Sigmoid colon (tissue), 4 donors: ENCODE measurements at regions not wholly inside any gene's neighbourhood (a gene's known extent, or its start where the extent isn't known, plus 50 kb on each side); places are given as distances from the start of the nearest gene placed in this dataset.
"Not testable (repeated sequence)": the region's sequence is repeated elsewhere in the genome, so short reads cannot be mapped to it uniquely, and the experiment has no call there.

Experiments used
- EP300 ChIP-seq, 4 donors: sonication (generic); formaldehyde crosslinking; IDR thresholded peaks; one replicate each; pipeline ENCODE4 v1.6.1; 2017; ENCODE audit warnings: antibody characterized with exemption in 4 of 4
- POLR2A ChIP-seq, 2 donors: fragments of 450-650 bp; IDR thresholded peaks; one replicate each; pipeline ENCODE4 v1.6.1; 2016; ENCODE audit warnings: antibody characterized with exemption in 2 of 2, mild to moderate bottlenecking in 2 of 2, moderate library complexity in 2 of 2
- TF ChIP-seq, protein P1 (sequence below), 4 experiments: fragments of 450-650 bp in 3 of 4; fragments of 200-600 bp in 1 of 4; IDR thresholded peaks; one replicate each; pipeline ENCODE4 v1.5.1; 2016 to 2019; ENCODE audit warnings: antibody characterized with exemption in 4 of 4, mild to moderate bottlenecking in 3 of 4, moderate library complexity in 2 of 4

DNA sequence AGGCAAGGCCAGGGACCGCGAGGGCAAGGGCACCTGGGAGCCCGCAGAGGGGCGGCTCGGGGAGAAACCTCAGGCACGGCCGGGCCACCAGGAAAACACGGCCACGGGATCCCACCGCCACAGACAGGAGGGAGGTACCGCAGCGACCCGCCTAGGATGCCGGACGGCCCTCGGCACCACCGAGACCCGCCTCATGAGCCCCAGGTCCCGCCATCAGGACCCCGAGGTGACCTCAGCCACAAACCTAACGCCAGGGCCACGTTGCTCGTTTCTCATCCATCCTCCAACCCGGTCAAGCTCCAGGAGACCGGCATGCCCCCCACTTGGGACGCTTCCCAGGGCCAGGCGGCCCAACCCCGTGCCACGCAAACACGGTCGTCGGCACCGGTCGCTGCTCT lies 95.2 kb upstream of the ANKRD30BL start:
- not testable (repeated sequence) for TF ChIP-seq EP300, POLR2A (IDR thresholded peaks at IDR 0.05)
- TF ChIP-seq, protein P1, sequence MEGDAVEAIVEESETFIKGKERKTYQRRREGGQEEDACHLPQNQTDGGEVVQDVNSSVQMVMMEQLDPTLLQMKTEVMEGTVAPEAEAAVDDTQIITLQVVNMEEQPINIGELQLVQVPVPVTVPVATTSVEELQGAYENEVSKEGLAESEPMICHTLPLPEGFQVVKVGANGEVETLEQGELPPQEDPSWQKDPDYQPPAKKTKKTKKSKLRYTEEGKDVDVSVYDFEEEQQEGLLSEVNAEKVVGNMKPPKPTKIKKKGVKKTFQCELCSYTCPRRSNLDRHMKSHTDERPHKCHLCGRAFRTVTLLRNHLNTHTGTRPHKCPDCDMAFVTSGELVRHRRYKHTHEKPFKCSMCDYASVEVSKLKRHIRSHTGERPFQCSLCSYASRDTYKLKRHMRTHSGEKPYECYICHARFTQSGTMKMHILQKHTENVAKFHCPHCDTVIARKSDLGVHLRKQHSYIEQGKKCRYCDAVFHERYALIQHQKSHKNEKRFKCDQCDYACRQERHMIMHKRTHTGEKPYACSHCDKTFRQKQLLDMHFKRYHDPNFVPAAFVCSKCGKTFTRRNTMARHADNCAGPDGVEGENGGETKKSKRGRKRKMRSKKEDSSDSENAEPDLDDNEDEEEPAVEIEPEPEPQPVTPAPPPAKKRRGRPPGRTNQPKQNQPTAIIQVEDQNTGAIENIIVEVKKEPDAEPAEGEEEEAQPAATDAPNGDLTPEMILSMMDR (IDR thresholded peaks at IDR 0.05): not testable (repeated sequence)
